OCI-LY1 (cell line): ENCODE measurements at regions not wholly inside any gene's neighbourhood (a gene's known extent, or its start where the extent isn't known, plus 50 kb on each side); places are given as distances from the start of the nearest gene placed in this dataset.

Experiments
- H2AFZ ChIP-seq: fragments of 200-600 bp; sonication (generic), shearing (Covaris generic); 2 replicates; pipeline ENCODE4 v1.6.0; 2014; ENCODE audit warnings: antibody characterized with exemption, mild to moderate bottlenecking, low read length
- H3F3A ChIP-seq: fragments of 200-600 bp; sonication (generic), shearing (Covaris generic); 2 replicates; pipeline ENCODE4 v1.6.0; 2014; ENCODE audit warnings: mild to moderate bottlenecking, antibody characterized with exemption, low read length, moderate library complexity; ENCODE audit not compliant: insufficient read depth
- H3K27ac ChIP-seq: fragments of 200-600 bp; sonication (generic); 2 replicates; pipeline ENCODE4 v1.5.1; 2014; ENCODE audit warnings: low read length, mixed run types, mild to moderate bottlenecking, low read depth; ENCODE audit not compliant: poor library complexity, severe bottlenecking
- H3K27me3 ChIP-seq: fragments of 200-600 bp; sonication (generic); 2 replicates; pipeline ENCODE4 v1.6.0; 2014; ENCODE audit warnings: antibody characterized with exemption, mild to moderate bottlenecking, low read length, moderate library complexity; ENCODE audit not compliant: insufficient read depth
- H3K36me3 ChIP-seq: fragments of 200-600 bp; sonication (generic); 2 replicates; pipeline ENCODE4 v1.6.1; 2014; ENCODE audit warnings: mild to moderate bottlenecking, antibody characterized with exemption, low read length, moderate library complexity, mixed read lengths; ENCODE audit not compliant: insufficient read depth
- H3K4me1 ChIP-seq: fragments of 200-600 bp; sonication (generic); 2 replicates; pipeline ENCODE4 v1.5.1; 2014; ENCODE audit warnings: mild to moderate bottlenecking, low read length, moderate library complexity; ENCODE audit not compliant: insufficient read depth, severe bottlenecking
- H3K4me2 ChIP-seq: fragments of 200-600 bp; sonication (generic), shearing (Covaris generic); 2 replicates; pipeline ENCODE4 v1.6.1; 2014; ENCODE audit warnings: low read length
- H3K4me3 ChIP-seq: fragments of 200-600 bp; sonication (generic); 2 replicates; pipeline ENCODE4 v1.5.1; 2014; ENCODE audit warnings: low read length, low read depth, mild to moderate bottlenecking, mixed read lengths; ENCODE audit not compliant: poor library complexity, severe bottlenecking
- H3K79me2 ChIP-seq: fragments of 200-600 bp; shearing (Covaris generic); 2 replicates; pipeline ENCODE4 v1.6.1; 2016; ENCODE audit warnings: mixed run types, low read length, mixed read lengths; ENCODE audit not compliant: insufficient read depth
- H3K9ac ChIP-seq: fragments of 200-600 bp; sonication (generic), shearing (Covaris generic); 2 replicates; pipeline ENCODE4 v1.6.1; 2014; ENCODE audit warnings: mild to moderate bottlenecking, low read length, mixed read lengths
- H3K9me2 ChIP-seq: fragments of 200-600 bp; sonication (generic), shearing (Covaris generic); 2 replicates; pipeline ENCODE4 v1.6.1; 2014; ENCODE audit warnings: low read depth, mild to moderate bottlenecking, low read length, mixed read lengths
- H3K9me3 ChIP-seq: fragments of 200-600 bp; shearing (Covaris generic); 2 replicates; pipeline ENCODE4 v1.6.1; 2014; ENCODE audit warnings: low read length, mixed read lengths
- H4K20me1 ChIP-seq: fragments of 200-600 bp; sonication (generic), shearing (Covaris generic); 2 replicates; pipeline ENCODE4 v1.6.0; 2016; ENCODE audit warnings: mild to moderate bottlenecking, low read length; ENCODE audit not compliant: insufficient read depth
- CTCF ChIP-seq: fragments of 200-600 bp; sonication (generic), shearing (Covaris generic); IDR thresholded peaks from 2 replicates; pipeline ENCODE4 v1.5.1; 2017; ENCODE audit warnings: mild to moderate bottlenecking, antibody characterized with exemption, low read length, moderate library complexity, mixed read lengths
- EZH2 ChIP-seq: fragments of 200-600 bp; sonication (generic), shearing (Covaris generic); IDR thresholded peaks from 2 replicates; pipeline ENCODE4 v1.8.0; 2017; ENCODE audit warnings: borderline replicate concordance, mixed run types, mild to moderate bottlenecking, antibody characterized with exemption, low read length, moderate library complexity, mixed read lengths

GRCh38 chr20:7775072-7775471, 165.2 kb downstream of the HAO1 start:
- no peak overlapping the region for H3K4me3 ChIP-seq
- no peaks in the 10 kb centered on the region for H3F3A ChIP-seq
- no peaks in the 10 kb centered on the region for H3K9me2 ChIP-seq
- no peaks in the 10 kb centered on the region for H3K79me2 ChIP-seq
- H3K27ac ChIP-seq, result no peak overlapping the region
- no peak overlapping the region for H3K9ac ChIP-seq
- H3K9me3 ChIP-seq, result peaks cover 7% of the 10 kb centered on the region; the same call in 1 of the 2 replicates
- H3K36me3 ChIP-seq, result no peaks in the 10 kb centered on the region; the same call in 1 of the 2 replicates
- H3K4me2 ChIP-seq, result no peak overlapping the region
- TF ChIP-seq CTCF (no peak), EZH2 (no peak)
- no peaks in the 10 kb centered on the region for H4K20me1 ChIP-seq
- peaks cover 18% of the 10 kb centered on the region for H3K4me1 ChIP-seq
- no peak overlapping the region for H2AFZ ChIP-seq
- H3K27me3 ChIP-seq, result no peaks in the 10 kb centered on the region

GRCh38 chr20:7776148-7776547, 164.1 kb downstream of the HAO1 start:
- Histone ChIP-seq H3K27ac (no peak overlapping the region), H3K4me2 (no peak overlapping the region), H3K9me3 (peaks cover 7% of the 10 kb centered on the region; the same call in 1 of the 2 replicates), H2AFZ (no peak overlapping the region), H3K9me2 (no peaks in the 10 kb centered on the region), H3K4me3 (no peak overlapping the region), H3K27me3 (no peaks in the 10 kb centered on the region), H3K4me1 (peaks cover 8% of the 10 kb centered on the region), H3K79me2 (no peaks in the 10 kb centered on the region), H3K9ac (no peak overlapping the region), H3F3A (no peaks in the 10 kb centered on the region), H4K20me1 (no peaks in the 10 kb centered on the region), H3K36me3 (no peaks in the 10 kb centered on the region; the same call in 1 of the 2 replicates)
- TF ChIP-seq CTCF (no peak), EZH2 (no peak)

GRCh38 chr20:7790189-7790588, 150.1 kb downstream of the HAO1 start:
- Histone ChIP-seq H2AFZ (no peak overlapping the region), H3K9ac (no peak overlapping the region), H3K4me2 (no peak overlapping the region), H3F3A (no peaks in the 10 kb centered on the region), H4K20me1 (no peaks in the 10 kb centered on the region), H3K27ac (no peak overlapping the region), H3K4me1 (no peaks in the 10 kb centered on the region), H3K9me3 (no peaks in the 10 kb centered on the region), H3K9me2 (no peaks in the 10 kb centered on the region), H3K36me3 (no peaks in the 10 kb centered on the region), H3K4me3 (no peak overlapping the region), H3K27me3 (no peaks in the 10 kb centered on the region), H3K79me2 (no peaks in the 10 kb centered on the region)
- TF ChIP-seq CTCF (no peak), EZH2 (no peak)
